SK-MEL-5 (cell line): ENCODE measurements at regions not wholly inside any gene's neighbourhood (a gene's known extent, or its start where the extent isn't known, plus 50 kb on each side); places are given as distances from the start of the nearest gene placed in this dataset.
A peak's percentile ranks its signal among the peaks of the same experiment; 100 is the strongest.
"Not testable (repeated sequence)": the region's sequence is repeated elsewhere in the genome, so short reads cannot be mapped to it uniquely, and the experiment has no call there.

ENCODE experiments used
- DNase-seq: peaks from one replicate; pipeline ENCODE4 v3.0.0-alpha.2; 2016; ENCODE audit warnings: low read depth, low spot score
- in situ Hi-C: cut with HindIII; loops from 2 replicates; pipeline ENCODE4 v1.10.0; 2016; ENCODE audit warnings: low sequenced_read_pairs, high pct_unique_total_duplicates, low pct_unique_long_range_greater_than_20kb

DNA sequence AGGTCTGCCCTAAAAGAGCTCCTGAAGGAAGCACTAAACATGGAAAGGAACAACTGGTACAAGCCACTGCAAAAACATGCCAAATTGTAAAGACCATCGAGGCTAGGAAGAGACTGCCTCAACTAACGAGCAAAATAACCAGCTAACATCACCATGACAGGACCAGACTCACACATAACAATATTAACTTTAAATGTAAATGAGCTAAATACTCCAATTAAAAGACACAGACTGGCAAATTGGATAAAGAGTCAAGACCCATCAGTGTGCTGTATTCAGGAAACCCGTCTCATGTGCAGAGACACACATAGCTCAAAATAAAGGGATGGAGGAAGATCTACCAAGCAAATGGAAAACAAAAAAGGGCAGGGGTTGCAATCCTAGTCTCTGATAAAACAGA, 263.4 kb upstream of the WSB1 start:
- DNase-seq, in situ Hi-C loops: not testable (repeated sequence)

GRCh38 chr17:27038676-27039075, 255.2 kb upstream of the WSB1 start:
- DNase-seq, result peak; percentile 65
- in situ Hi-C loops, result no loop called here

- DNase-seq, in situ Hi-C loops: not testable (repeated sequence)
Measured at GRCh38 chr17:27045039-27045438, 248.9 kb upstream of the WSB1 start.

GRCh38 chr17:27049104-27049784, 244.7 kb upstream of the WSB1 start:
- in situ Hi-C loops, result no loop called here

GRCh38 chr17:27065588-27065987, 228.3 kb upstream of the WSB1 start:
- in situ Hi-C loops, result no loop called here

More at GRCh38 chr17:27049104-27049784, 244.7 kb upstream of the WSB1 start:
- no peak for DNase-seq

DNA sequence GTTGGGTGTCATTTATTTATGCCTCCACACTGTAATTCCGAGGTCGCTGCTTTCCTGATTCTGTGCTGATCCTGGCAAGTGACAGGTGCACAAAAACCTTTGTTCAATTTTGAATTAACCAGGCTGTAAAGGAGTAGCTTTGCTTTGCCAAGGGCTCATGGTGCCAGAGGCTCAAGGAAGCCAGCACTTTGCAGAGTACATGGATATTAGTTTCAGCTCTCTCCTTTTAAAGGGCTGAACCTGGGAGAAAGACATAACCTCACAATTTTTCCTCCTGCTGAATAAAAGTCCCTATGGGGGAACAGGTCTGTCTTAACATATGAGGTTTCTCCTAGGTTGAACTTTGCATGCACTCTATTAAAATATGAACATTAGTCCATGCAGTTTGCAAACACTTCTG, 227.6 kb upstream of the WSB1 start:
- in situ Hi-C loops, result no loop called here
- DNase-seq, result no peak

More at GRCh38 chr17:27065588-27065987, 228.3 kb upstream of the WSB1 start:
- no peak for DNase-seq

GRCh38 chr17:27069842-27070508, 223.9 kb upstream of the WSB1 start:
- in situ Hi-C loops, result no loop called here
- DNase-seq, result no peak

DNA sequence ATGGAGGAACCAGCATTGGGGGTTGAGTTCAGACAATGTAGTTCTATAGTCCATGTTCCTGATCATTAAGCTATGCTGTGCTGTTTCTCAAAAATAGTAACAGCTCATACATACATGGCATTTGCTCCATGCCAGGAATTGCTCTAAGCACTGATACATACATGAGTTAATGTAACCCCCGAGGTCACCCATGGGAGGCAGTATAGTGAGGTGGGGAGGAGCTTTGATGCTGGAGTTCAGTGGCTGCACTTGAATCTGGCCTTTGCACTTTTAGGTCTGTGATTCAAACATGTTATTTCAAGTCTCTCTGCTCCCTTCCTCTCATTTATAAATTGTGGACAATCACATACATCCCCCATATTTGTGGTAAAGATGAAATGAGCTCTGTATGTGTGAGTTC, 223.1 kb upstream of the WSB1 start:
- in situ Hi-C loops, result no loop called here
- no peak for DNase-seq

GRCh38 chr17:27072885-27073284, 221.0 kb upstream of the WSB1 start:
- DNase-seq, result no peak
- in situ Hi-C loops, result no loop called here

DNA sequence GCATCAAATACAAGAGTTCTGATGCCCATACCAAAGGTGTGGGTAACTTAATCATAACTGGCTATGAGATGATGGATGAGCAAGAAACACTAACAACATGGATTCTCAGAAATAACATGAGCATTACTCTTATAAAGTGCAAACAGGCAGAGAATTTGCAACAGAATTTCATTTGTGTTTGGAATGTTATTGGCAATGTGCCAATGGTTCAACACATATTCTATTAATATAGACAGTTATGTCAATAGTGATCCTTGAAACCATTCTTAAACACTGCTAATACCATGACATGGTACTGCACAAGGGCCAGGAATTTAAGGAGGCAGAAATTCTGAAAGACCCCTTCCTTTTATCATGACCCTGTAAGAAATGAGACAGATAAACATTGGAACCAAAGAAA, 217.1 kb upstream of the WSB1 start:
- no peak for DNase-seq
- in situ Hi-C loops, result no loop called here

GRCh38 chr17:27078296-27078695, 215.6 kb upstream of the WSB1 start:
- in situ Hi-C loops, result no loop called here

DNA sequence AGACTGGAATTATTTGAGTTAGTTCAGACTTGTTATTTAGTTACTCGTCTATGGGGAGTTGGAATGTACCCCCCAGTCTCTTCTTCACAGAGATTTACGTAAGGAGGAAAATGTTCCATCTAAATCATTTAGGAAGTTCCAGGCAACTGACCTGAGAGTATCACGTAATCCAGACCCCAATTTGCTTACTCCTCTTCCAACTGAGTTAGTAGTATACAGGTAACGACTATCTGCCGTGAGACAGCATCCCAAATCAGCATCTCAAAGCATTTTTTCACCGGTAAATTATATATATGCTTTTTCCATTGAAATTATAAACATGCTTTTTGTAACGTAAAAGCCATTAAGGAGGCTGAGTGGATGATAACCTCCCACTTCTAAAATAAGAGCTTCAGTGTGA, 214.3 kb upstream of the WSB1 start:
- in situ Hi-C loops, result no loop called here
- DNase-seq, result no peak

More at GRCh38 chr17:27078296-27078695, 215.6 kb upstream of the WSB1 start:
- no peak for DNase-seq

DNA sequence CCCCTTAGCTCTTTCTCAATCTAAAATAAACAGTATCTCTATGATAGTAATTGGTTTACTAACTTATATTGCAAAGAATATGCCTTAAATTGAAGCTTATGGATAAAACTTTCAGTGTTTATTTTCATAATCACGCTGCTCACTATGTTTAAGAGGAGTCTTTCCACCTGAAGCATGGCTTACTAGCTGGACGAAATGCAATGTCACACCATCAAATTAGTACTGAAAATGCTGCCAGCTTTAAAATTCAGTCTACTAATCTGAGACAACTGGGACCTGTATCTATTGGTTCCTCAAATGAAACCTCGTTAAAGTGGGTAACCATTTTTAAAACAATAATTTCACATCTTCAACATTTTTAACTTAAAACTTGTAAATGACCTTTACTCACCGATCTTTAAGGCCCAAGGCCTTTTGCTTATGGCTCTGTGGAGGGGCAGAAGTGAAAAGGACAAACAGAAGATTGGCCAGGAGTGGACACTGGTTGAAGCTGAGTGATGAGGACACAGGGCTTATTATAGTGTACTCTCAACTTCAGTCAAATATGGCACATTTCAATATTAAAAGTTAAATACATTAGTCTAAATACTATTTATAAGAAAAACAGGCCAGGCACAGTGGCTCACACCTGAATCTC, 212.8 kb upstream of the WSB1 start:
- in situ Hi-C loops, result no loop called here

GRCh38 chr17:27082023-27082774, 211.7 kb upstream of the WSB1 start:
- in situ Hi-C loops, result no loop called here
- no peak for DNase-seq

More for the DNA sequence above, 212.8 kb upstream of the WSB1 start:
- DNase-seq, result no peak

DNA sequence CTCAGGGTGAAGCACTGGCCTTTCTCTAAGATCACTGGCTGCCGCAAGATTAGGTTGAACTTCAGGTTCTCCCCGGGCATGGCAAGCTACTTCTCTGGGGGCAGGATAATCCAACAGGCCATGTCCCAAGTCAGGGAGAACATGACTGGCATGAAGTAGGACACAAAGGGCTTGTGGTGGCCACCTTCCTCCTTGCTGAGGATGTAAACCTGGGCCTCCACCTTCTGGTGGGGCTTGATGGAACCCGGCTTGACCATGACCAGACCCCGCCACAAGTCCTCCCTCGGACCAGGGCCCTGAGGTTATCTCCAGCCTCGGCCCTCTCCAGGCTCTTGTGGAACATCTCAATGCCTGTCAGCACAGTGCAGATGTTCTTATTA, 211.1 kb upstream of the WSB1 start:
- in situ Hi-C loops, result no loop called here
- no peak for DNase-seq

DNA sequence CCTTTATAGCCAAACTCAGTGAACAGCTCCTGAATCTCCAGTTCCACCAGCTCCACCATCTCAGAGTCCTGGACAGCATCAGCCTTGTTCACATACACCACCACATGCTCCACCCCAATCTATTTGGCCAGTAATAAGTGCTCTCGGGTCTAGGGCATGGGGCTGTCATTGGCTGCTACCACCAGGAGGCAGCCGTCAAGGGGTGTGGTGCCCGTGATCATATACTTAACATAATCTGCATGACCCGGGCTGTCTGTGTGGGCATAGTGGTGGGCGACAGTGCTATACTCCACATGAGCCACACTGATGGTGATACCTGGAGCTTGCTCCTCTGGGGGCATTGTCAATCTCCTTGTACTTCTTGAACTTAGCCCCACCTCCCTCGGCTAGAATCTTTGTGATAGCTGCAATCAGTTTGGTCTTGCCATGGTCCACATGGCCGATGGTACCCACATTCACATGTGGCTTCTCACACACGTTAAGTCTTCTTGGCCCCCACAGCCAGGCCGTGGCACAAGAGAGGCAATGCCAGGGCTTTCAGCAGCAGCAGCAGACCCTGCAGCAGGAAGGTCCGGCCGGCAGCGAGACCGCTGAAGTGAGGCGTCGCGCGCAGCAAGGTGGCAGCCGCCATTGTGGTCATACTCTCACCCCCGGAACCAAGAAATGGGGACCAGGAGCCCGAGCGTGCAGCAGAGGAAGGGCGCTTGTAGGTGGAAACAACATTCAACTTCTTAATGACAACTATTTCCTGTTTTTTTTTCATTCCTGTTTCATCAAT, 210.3 kb upstream of the WSB1 start:
- no peak for DNase-seq
- in situ Hi-C loops, result no loop called here

DNA sequence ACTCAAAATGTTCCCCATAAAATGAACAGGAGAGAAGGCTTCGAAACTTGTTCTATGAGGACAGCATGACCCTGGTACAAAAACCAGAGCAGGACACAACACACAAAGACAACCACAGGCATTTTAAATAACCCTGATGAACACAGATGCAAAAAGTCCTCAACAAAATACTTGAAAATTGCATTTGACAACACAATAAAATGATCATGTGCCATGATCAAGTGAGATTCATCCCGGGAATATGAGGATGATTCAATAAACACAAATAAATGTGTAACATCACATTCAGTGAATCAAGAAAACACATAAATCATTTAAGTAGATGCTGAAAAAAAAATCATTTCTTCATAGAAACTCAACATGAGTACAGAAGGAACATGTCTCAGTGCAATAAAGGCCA, 208.4 kb upstream of the WSB1 start:
- in situ Hi-C loops, result no loop called here
- DNase-seq, result no peak

GRCh38 chr17:27086526-27086925, 207.4 kb upstream of the WSB1 start:
- in situ Hi-C loops, result no loop called here
- DNase-seq, result no peak
